Jurkat, Clone E6-1 (cell line): ENCODE measurements at regions not wholly inside any gene's neighbourhood (a gene's known extent, or its start where the extent isn't known, plus 50 kb on each side); places are given as distances from the start of the nearest gene placed in this dataset.
A peak's percentile ranks its signal among the peaks of the same experiment; 100 is the strongest.
"Not testable (repeated sequence)": the region's sequence is repeated elsewhere in the genome, so short reads cannot be mapped to it uniquely, and the experiment has no call there.

Experiments used
- DNase-seq: peaks from one replicate; pipeline ENCODE4 v3.0.0-alpha.2; 2011; ENCODE audit warnings: low read depth, low spot score
- H3K4me3 ChIP-seq: 2 replicates; pipeline ENCODE4 v1.5.1; 2011; ENCODE audit warnings: mild to moderate bottlenecking, low read length, control low read depth, moderate library complexity

DNA sequence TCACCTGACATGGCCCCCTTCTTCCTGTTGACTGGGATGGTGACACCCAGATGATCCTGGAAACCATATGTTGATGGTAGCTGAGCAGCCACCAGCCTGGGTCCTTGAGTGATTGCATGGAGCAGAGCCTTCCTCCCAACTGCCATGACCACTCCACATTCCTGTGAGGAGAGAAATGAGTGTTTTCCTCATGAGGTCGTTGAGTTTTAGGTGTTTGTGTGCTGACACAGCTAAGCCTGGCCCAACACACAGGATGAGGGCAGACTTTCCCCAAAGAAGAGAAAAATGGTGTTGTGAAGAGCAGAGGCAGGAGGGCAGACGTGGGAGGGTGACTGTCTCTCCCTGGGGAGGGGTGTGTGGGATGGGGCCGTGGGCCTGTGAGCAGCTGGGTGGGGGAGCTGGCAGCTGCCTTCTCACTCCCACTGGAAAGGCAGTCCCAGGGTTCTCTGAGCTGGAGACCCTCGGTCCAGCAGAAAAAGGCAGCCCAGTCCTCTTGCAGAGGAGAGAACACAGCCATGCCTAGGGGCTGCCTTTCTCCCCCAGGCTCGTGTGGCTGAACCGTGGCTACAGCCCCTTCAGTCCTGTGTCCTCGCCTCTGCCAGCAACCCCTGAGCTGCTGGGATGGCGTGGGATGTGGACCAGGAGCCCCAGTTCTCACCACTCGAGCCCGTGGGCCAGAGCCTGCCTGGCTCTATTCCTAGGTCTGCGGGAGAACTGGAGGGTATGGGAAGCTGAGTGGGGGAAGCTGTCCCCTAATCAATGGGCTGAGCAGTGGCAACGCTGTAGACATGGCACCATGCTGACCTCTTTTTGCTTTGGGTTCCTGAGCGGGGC is 257.0 kb downstream of the ADGRD1 start:
- no peak overlapping the region for H3K4me3 ChIP-seq
- DNase-seq, result no peak

GRCh38 chr12:131211340-131211938 is 257.7 kb downstream of the ADGRD1 start:
- H3K4me3 ChIP-seq, result no peak overlapping the region
- no peak for DNase-seq

DNA sequence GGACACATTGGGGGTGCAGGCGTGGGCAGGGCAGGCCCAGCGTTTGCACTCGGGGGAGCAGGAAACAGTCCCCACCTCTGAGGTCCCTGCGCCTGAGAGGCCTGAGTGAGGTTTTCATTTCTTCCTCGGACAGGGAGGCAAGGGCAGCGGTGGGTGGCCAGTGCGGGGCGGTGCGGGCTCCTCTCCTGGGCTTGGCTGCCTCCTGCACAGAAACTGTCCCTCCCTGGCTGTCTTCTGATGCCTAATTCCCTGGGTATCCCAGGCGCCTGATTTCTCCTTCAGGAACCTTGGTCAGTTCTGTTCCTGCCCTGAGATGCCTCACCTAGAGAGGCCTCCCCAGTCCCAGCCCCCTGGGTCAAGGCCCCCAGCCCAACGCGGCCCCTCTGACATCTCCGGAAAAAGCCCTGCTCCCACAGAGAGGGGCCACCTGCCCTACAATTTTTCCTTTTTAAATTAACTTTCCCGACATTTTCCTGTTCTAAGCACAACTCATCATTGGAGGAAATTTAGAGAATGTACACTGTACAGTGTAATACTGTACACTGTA is 260.3 kb downstream of the ADGRD1 start:
- no peak for DNase-seq
- no peak overlapping the region for H3K4me3 ChIP-seq

- DNase-seq, H3K4me3 ChIP-seq: not testable (repeated sequence)
Measured at GRCh38 chr12:131214936-131215335, 261.2 kb downstream of the ADGRD1 start.

DNA sequence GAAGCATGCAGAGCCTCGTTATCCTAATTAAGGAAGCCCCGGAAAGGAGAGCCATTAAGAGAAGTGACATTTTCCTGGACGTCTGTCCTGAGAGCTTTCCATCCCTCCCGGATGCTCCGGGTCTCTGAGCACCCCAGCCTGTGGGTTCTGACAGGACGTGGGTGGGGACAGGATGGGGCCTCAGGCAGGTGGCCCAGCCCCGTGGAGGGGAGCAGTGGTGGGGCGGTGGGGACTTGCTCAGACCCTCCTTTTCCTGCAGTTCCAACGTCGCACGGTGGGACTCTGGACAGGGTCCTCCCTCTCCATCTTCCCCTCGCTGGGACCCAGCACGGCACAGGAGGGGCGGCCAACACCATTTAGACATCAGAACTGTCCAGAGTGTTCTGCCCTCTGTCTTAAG is 262.9 kb downstream of the ADGRD1 start:
- not testable (repeated sequence) for H3K4me3 ChIP-seq, DNase-seq

DNA sequence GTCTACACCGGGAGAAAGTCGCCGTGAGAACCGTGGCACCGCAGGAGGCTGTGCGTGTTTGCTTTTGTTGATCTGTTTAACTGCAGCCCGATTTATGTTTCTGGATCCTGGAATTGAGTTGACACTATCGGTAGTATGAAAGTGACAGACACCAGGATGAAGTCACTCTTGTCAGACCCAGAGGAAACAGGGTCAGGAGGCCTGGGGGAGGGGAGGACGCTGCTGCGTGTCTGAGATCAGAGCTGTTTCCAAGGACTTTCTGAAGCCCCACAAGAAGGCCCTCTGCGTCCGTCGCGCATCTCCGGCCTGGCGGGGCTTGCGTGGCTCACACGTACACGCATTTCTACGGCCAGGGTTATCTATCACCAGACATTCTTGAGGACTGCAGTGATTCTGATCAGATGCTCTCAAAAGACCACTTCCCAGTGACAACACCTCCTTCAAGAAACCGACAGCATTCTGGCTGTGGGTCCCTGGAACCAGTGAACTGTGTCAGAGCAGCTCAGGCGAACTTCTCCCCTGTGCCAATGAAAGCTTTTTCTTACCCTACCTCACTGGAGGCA is 263.4 kb downstream of the ADGRD1 start:
- no peak for DNase-seq
- no peak overlapping the region for H3K4me3 ChIP-seq

- H3K4me3 ChIP-seq, result no peak overlapping the region
- no peak for DNase-seq
Measured at GRCh38 chr12:131218026-131218922, 264.6 kb downstream of the ADGRD1 start.

DNA sequence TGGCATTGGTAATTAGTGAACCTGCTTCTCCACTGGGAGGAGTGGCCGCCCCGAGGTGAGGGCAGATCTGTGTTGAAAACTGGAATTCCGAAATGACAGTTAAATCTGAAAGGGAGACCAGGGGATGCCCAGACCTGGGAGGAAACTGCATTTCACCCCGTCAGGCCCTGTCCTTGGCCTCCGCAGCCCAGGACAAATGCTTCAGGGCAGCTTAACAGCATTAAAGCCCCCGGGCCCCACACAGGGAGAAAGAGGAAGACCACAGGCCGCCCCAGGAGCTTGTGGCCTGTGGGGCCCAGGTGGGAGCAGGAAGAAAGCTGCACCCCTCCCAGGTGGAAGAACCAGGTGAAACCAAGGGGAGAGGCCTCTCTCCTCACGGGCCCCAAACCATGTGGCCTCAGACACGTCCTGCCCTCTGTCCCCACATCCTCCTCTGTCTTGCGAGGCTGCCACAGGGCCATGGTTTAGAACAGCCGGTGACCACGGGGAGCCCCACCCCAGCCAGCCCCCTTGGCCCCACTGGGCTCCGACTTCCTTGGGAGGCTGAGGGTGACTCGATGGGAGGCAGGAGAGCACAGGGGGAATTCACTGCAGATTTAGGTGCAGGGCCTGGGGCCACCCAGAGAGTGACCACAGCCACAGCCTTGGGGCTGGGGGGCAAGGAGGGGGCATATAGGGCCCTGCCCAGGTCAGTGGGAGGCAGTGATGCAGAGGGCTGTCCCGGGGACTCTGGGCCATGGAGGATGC is 265.4 kb downstream of the ADGRD1 start:
- DNase-seq, result no peak
- H3K4me3 ChIP-seq, result no peak overlapping the region

DNA sequence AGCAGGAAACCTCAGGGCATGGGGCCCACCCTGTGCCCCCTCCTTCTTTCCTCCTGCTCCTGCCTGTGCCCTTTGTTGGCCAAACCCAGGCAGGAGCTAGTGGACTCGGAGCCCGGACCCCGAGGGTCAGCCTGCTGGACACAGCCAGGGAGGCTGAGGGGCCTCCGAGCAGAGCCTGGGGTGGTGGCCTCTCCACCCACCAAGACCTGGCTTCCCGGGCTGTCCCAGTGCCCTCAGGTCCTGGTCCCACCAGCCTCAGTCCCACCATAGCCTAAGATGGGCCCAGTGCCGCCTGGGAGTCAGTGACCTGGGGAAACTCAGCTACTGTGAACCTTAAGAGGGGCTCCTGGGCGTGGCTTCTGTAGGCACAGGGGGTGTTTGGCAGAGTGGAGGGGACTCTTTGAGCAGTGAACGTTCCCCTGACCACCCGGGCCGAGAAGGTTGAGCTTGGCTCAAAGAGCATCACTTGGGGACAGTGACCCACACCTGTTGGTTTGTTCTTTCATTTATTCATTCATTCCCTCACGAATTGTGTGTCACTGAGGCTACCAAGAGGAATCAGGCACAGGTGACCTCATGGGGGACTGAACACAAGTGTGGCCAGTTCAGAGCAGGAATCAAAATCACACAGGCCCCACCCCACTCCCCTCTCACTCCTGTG is 266.1 kb downstream of the ADGRD1 start:
- no peak overlapping the region for H3K4me3 ChIP-seq
- no peak for DNase-seq

- DNase-seq, result no peak
- no peak overlapping the region for H3K4me3 ChIP-seq
Measured at GRCh38 chr12:131220331-131220685, 266.6 kb downstream of the ADGRD1 start.

DNA sequence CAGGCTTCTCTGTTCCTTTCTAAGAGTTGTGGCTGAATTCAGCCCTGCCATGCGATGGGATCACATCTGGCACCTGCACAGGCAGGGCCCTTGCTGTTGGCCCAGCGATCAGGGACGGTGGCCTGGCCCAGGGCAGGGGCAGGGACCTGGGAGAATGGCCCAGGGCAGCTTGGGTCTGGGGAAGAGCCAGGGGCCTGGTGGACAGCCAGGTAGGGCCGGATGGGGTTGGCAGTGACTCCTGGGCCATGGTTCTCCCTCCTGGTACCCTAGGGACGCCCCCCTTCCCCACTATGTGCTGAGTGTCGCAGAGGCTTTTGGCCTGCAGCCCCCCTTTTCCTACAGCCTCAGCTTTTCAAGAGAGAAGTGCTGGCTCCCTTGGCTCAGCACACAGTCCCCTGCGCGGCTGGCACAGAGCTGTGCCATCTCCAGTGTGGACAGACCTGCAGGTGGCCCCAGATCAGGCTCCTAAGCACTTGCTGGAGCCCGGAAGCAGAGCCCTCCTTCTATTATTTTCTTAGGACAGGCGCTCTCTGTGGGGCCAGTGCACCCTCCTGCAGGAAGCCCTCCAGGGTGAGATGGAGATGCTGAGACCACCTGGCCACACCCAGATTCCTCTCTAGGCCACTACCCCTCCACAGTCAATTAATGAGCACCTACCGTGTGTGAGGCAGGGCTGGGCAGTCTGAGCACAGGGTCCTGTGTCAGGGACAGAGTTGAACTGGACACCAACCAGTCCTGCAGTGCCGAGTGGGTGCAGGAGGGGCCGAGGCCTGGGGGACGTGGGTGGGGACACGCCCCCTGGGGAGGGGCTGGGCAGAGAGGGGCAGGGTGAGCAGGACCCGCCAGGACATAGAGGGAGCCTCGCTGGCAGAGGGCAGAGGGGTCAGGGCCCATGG is 267.6 kb downstream of the ADGRD1 start:
- no peak for DNase-seq
- no peak overlapping the region for H3K4me3 ChIP-seq

- H3K4me3 ChIP-seq, result no peak overlapping the region
- no peak for DNase-seq
Measured at GRCh38 chr12:131221957-131222328, 268.2 kb downstream of the ADGRD1 start.

- peak; percentile 30 for DNase-seq
- peak overlapping the region; percentile 15 for H3K4me3 ChIP-seq
Measured at GRCh38 chr12:131222329-131223139, 268.8 kb downstream of the ADGRD1 start.

DNA sequence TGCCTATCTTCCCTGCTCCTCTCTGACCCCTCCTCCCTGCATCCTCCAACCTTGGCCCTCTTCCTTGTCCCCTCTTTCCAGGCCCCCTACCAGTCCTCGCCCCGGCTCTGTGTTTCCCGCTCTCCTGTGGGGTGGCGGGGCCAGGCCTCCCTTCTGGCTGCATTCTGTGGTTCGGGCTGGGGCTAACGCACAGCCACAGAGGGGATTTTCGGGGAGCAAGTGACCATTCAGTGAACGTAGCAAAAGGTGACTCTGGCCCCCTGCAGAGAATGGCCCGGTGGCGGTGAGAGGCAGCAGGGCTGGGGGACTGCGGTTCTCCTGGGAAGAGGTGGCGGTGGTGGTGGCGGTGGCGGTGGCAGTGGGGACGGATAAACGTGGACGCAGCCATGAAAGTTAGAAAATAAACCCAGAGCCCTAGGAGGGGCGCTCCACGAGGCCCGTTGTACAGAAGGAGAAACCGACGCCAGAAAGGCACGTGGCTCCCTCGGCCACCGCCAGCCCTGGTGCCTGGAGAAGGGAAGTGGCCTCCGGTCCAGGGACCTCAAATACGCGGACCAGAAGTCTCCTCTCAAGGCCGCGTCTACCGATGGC is 269.6 kb downstream of the ADGRD1 start:
- H3K4me3 ChIP-seq, result no peak overlapping the region
- no peak for DNase-seq

GRCh38 chr12:131223791-131224225 is 270.1 kb downstream of the ADGRD1 start:
- H3K4me3 ChIP-seq, result no peak overlapping the region
- no peak for DNase-seq
